Liver (tissue), 3 donors: ENCODE measurements at regions not wholly inside any gene's neighbourhood (a gene's known extent, or its start where the extent isn't known, plus 50 kb on each side); places are given as distances from the start of the nearest gene placed in this dataset.

Experiments
- CTCF ChIP-seq: fragments of 150-350 bp; IDR thresholded peaks from 2 replicates; pipeline ENCODE4 v1.5.1; 2017; ENCODE audit warnings: improper control_type of control experiment, low read depth, low read length; ENCODE audit not compliant: missing input control
- FOXA1 ChIP-seq: IDR thresholded peaks from 2 replicates; pipeline ENCODE4 v1.6.1; 2016; ENCODE audit warnings: antibody characterized with exemption
- JUND ChIP-seq, 2 donors: IDR thresholded peaks; 2 replicates each; pipeline ENCODE4 v1.6.1; 2016; ENCODE audit warnings: antibody characterized with exemption in 2 of 2
- RAD21 ChIP-seq, 2 donors: IDR thresholded peaks; 2 replicates each; pipeline ENCODE4 v1.6.1; 2016; ENCODE audit warnings: antibody characterized with exemption in 2 of 2, mild to moderate bottlenecking in 2 of 2
- TAF1 ChIP-seq: conservative IDR thresholded peaks from 2 replicates; pipeline ENCODE4 v1.6.1; 2016; ENCODE audit warnings: antibody characterized with exemption, mild to moderate bottlenecking
- ZBTB33 ChIP-seq: IDR thresholded peaks from 2 replicates; pipeline ENCODE4 v1.6.1; 2016; ENCODE audit warnings: antibody characterized with exemption
- donor health status: healthy.
- donor health status: healthy.

GRCh38 chr15:61749169-61749568 is 311.1 kb downstream of the VPS13C start:
- TF ChIP-seq TAF1, result no peak
- no peak for TF ChIP-seq RAD21 (IDR thresholded peaks at IDR 0.05)
- TF ChIP-seq CTCF, result no peak
- no peak for TF ChIP-seq JUND (IDR thresholded peaks at IDR 0.05)
- TF ChIP-seq ZBTB33, result no peak
- TF ChIP-seq FOXA1, result no peak
